Fibroblast of the aortic adventitia (primary cell): ENCODE measurements at regions not wholly inside any gene's neighbourhood (a gene's known extent, or its start where the extent isn't known, plus 50 kb on each side); places are given as distances from the start of the nearest gene placed in this dataset.
A peak's percentile ranks its signal among the peaks of the same experiment; 100 is the strongest.

Source experiments
- DNase-seq: peaks from one replicate; pipeline ENCODE4 v3.0.0-alpha.2; 2010; ENCODE audit warnings: low read depth
- H3K4me3 ChIP-seq: 2 replicates; pipeline ENCODE4 v1.5.1; 2011; ENCODE audit warnings: low read depth, mild to moderate bottlenecking, control low read depth, low read length, moderate library complexity
- CTCF ChIP-seq: IDR thresholded peaks from 2 replicates; pipeline ENCODE4 v1.5.1; 2011; ENCODE audit warnings: mild to moderate bottlenecking, low read length, control low read depth, inconsistent platforms; ENCODE audit not compliant: insufficient read depth

GRCh38 chr11:104534278-104534677, 364.0 kb downstream of the CASP12 start:
- H3K4me3 ChIP-seq, result no peak overlapping the region
- no peak for TF ChIP-seq CTCF
- DNase-seq, result peak; percentile 51

- no peak for DNase-seq
- H3K4me3 ChIP-seq, result no peak overlapping the region
- no peak for TF ChIP-seq CTCF
Measured at GRCh38 chr11:104531894-104532293, 366.4 kb downstream of the CASP12 start.

- no peak for TF ChIP-seq CTCF
- DNase-seq, result no peak
- H3K4me3 ChIP-seq, result no peak overlapping the region
Measured at GRCh38 chr11:104531075-104531474, 367.1 kb upstream of the PDGFD start.

- no peak overlapping the region for H3K4me3 ChIP-seq
- no peak for TF ChIP-seq CTCF
- DNase-seq, result no peak
Measured at GRCh38 chr11:104529906-104530305, 366.0 kb upstream of the PDGFD start.

- H3K4me3 ChIP-seq, result no peak overlapping the region
- no peak for DNase-seq
- no peak for TF ChIP-seq CTCF
Measured at GRCh38 chr11:104529213-104529612, 365.3 kb upstream of the PDGFD start.

GRCh38 chr11:104526006-104526405, 362.1 kb upstream of the PDGFD start:
- no peak overlapping the region for H3K4me3 ChIP-seq
- TF ChIP-seq CTCF, result no peak
- DNase-seq, result no peak

GRCh38 chr11:104525416-104525815, 361.5 kb upstream of the PDGFD start:
- H3K4me3 ChIP-seq, result no peak overlapping the region
- no peak for TF ChIP-seq CTCF
- DNase-seq, result no peak
